ENCODE measurements at regions not wholly inside any gene's neighbourhood (a gene's known extent, or its start where the extent isn't known, plus 50 kb on each side); places are given as distances from the start of the nearest gene placed in this dataset.

DNA sequence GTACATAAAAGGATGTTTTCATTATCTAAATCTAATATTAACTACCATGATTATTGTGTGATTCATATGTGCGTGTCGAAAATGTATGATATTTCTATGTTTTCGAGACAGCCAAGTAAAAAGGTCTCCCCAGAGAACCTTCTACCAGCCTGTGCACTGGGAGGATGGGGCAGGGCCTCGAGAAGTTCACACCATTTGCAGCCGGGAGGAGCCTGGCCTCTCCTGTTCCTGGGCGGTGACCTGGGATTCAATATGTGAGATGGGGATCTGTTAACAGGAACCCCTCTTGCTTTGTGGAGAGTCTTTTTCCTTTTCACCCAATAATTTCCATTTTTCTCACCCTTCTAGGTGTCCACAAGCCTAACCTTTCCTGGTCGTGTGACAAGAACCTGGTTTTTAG, 189.3 kb downstream of the IPO8 start:
- DNase-seq: no peak

DNA sequence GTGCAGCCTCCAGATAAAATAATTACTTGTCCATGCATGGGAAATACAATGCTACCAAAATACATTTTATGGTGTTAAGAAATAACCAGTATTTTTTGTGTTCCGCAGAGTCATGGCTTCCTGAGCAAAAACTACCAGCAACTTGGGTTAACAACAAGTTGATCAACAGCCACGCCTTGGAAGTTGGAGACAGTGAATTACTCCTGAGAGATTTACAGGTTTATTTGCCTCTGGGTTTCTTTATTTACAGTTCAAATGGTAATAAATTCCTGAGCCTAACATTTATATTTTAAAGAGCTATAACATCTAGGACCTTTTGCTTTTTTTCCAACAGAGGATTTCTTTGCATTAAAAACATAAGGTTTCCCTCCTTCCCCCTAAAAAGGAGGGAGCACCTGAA, 194.0 kb downstream of the IPO8 start:
- DNase-seq: no peak

DNA sequence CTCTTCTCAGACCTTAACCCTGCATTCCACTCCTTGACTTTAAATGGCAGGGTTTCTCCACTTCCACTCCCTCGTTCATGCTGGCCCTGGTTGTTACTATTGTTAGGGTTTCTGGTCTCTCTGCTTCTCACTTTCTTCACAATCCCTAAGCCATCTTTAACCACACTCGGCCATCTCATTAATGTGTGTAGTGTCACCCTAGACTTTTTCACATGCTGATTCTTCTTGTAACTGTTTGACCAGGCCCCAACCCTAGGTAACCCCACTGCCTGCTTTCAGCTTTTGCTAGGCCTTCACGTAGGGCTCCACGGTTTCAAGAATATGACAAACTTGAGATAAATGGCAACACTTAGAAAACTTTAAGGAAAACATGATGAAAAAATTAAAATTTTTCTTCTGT, 195.1 kb downstream of the IPO8 start:
- DNase-seq: no peak

DNA sequence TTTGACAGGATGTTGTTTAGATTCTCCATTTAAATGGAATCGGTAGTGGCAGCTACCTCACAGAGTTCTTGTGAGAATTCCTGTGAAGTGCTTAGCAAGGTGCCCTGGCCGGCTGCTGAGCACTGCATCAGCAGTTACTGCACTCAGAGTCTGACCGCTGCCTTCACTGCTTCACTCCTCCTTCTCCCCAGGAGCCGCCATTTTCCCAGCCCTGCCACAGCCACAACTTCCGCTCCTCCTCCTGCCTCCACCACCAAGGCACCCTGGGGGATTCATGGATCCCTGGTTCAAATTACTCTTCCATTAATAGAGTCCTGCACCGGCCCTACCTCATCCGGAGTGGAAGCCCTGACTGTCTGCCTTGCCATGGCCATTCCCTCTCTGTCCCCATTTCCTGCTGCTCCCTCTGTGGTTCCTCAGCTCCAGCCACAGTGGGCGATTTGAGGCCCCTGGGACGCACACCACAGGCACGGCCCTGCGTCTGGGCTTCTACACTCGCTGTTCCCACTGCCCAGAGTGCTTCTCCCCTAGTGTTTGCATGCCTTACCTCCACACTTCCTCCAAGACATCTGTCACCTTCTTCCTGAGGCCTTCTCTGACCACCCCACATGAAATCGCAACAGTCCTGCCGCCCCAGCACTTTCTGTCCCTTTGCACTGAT, 210.3 kb downstream of the IPO8 start:
- no peak for DNase-seq

DNA sequence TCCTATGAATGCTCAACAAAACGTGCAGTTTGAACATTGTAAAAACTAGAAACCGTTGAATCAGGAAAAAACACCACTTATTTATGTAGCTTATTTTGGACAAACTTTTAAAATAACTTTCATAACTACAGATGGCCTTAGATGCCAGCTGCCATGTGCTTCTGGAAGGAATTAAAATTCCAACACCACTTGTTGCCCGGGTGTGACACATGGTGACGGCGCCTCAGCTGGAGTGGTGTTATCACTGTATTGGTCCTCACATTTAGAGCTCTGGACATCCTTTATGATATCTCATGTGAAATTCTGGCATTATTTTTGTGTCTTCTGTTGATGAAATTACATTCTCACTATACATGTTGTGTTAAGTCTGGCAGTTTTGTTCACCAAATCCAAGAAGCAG, 211.0 kb downstream of the IPO8 start:
- DNase-seq: no peak

DNA sequence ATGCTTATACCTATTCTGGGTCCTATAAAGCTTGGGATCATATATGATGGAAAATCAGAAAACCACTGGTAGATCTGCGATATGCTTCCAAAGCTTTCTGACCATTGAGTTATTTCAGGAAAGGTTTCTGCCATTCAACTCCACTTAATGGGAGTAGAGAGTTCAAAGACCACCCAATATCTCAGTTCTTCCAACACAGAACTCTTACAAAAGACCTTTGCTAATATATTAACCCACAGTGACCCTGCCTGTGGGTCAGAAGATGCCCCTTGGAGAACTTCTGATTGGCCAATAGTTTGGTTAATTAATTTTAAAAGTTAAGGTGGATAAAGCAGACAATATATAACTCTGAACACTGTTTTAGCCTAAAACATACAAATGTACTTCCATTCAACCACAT, 213.0 kb downstream of the IPO8 start:
- no peak for DNase-seq

DNA sequence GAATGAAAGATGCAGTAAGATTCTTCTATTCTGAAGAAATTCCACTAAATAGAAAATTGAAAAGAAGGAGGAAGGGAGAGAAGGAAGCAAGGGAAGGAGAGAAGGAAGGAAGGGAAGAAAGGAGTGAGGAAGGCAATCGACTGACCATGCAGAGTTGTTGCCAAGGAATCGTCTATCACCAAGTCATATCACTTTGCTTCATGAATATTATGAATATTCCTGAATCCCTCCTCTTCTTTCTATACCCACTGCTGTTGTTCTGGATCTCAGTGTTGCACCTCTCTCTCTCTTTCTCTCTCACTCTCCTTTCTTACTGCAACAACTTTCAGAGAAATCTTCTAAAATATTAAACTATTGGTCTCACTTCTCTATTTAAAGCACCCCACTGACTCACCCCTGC, 222.4 kb downstream of the IPO8 start:
- DNase-seq: no peak

DNA sequence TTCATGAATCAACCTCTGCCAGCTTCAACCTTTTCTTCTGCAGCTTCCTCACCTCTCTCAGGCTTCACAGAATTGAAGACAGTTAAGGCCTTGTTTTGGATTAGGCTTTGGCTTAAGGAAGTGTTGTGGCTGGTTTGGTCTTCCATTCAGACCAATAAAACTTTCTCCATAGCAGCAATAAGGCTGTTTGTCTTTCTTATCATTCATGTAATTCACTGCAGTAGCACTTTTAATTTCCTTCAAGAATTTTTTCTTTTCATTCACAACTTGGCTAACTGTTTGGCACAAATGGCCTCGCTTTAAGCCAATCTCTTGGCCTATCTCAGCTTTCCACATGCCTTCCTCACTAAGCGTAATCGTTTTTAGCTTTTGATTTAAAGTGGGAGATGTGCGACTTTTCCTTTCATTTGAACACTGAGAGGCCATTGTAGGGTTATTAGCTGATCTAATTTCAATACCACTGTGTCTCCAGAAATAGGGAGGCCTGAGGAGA, 229.5 kb downstream of the IPO8 start:
- DNase-seq: no peak

DNA sequence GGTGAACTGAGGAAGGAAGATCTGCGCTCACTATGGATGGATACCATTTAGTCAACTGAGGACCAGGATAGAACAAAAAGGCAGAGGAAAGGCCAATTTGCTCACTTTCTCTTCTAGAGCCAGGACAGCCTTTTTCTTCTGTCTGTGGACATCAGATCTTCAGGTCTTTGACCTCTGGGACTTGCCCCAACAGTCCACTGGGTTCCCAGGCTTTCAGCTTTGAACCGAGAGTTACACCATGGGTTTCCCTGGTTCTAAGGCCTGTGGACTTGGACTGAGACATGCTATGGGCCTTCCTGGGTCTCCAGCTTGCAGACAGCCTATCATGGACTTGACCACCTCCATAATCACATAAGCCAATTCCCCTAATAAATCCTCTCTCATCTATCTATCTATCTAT, 232.0 kb downstream of the IPO8 start:
- DNase-seq: no peak

DNA sequence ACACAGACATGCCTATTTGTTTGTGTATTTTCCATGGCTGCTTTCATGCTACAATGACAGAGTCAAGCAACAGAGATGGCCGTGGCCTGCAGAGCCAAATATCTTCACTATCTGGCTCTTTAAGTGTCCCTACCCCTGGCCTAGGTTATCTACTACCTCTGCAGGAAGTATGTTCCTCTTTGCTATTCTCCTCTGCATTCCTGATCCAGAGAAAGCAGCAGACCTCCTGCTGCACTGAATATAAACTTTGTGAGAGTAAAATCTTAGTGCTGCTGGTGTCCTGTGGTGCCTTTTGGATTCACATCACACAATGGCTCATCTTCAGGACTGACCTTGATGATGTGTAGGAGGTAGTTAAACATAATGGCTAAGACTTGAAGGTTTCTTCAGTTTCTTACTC, 233.4 kb downstream of the IPO8 start:
- DNase-seq: no peak

DNA sequence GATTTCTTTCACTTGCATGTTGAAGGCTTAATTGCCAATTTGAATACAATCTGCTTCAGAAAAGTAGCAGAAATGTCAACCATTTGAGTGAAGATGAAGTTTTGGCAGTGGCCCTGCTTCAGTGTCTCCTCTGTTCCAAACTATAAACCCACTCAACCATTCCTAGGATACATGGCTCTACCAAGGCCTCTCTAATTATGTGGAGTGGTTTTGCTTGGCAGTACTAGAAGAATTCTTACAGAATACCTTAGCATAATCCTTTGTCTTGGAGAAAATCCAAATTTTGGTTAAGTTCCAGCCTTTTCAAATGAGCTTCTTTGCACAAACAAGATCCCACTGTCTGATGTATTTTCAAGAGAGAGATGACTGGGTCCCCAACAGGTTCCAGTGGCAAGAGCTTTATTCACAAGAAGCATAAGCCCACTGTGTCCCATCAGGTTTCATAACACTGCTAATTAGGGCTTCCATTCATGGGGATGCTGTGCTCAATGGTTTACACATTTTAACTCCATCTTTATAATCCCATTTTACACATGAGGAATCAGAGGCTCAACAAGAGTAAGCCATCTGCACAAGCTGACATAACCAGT, 234.5 kb downstream of the IPO8 start:
- DNase-seq: no peak

DNA sequence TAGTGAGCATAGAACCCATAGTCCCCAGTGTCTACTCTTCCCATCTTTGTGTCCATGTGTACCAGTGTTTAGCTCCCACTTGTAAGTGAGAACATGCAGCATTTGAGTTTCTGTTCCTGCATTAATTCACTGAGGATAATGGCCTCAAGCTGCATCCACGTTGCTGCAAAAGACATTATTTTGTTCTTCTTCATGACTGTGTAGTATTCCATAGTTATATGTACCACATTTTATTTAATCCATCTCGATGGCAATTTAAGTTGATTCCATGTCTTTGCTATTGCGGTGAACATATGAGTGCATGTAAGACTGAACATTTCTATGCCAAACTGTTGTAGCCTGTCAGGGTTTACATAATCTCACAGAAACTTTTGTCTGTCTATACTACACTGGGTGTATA, 237.2 kb downstream of the IPO8 start:
- no peak for DNase-seq

DNA sequence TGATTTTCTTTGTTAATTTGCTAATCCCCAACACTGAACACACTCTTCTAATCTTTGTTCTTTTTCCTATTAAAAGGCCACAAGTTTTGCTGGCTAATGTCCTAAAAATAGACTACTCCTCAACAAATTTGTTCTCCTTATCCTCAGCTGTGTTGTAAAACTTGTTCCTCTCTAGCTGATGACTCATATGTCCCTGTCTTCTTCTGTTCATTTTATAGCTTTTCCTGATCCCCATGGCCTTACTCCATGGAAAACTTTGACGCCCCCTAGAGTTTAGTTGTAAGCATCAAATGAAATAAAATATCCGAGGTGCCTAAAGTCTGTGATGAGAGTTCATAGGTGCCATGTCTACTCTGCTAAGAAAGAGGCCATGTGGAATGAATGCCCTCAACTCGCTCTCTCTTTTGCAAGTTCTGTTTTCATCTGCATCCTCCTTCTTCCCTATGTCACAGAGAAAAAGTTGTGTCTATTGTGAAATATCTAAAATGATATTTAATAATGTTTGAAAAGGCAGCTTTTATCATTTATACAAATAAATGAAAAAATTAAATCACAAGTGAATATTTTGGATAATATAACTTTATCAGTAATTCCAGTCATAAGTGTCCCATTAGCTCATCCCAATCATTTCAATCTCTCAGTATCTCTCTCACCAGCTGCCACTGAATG, 237.9 kb downstream of the IPO8 start:
- DNase-seq: peak in 1 of 4 experiments; percentile 2

DNA sequence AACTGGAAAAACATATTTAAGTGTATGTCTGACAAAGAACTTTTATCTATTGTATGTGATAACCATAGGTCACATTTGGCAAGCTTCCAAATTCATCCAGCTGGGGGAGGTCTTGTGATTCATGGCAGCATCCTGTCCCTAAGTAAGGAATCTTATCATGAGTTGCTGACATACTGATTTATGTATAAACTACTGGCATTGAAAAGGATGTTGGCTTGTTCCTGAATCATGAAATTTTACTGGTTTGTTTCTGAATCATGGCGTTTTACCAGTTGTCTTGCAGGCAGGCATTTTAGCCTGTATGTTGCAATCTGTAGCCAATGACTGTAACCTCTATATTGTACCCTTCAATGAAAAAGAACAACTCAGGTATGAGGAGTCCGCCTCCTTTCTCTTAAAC, 244.8 kb downstream of the IPO8 start:
- no peak for DNase-seq

DNA sequence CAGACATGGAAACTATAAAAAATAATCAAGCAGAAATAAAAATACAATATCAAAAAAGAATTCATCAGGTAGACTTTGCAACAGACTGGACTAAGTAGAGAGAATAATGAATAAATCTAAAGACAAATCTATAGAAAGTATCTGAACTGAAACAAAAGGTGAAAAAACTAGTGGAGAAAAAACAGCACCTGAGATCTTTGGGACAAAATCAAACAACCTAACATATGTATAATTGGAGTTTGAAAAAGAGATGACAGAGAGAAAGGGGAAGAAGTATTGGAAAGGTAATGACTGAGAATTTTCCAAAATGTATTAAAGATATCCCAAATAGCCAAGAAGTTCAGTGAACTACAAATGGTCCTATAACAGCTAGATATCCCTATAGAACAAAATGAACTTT, 245.4 kb downstream of the IPO8 start:
- DNase-seq: no peak

DNA sequence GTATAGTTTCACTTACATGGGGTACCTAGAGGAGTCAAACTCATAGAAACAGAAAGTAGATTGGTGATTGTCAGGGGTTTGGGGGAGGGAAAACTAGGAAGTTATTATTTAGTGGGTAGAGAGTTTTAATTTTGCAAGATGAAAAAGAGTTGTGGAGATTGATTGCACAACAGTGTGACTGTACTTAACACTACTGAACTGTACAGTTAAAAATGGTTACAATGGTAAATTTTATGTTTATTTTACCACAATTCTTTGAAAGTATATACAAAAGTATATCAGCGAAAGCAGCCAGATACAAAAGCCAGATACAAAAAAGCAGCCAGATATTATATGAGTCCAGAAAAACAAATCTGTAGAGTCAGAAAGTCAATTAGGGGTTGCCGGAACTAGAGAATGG, 247.6 kb downstream of the IPO8 start:
- no peak for DNase-seq

DNA sequence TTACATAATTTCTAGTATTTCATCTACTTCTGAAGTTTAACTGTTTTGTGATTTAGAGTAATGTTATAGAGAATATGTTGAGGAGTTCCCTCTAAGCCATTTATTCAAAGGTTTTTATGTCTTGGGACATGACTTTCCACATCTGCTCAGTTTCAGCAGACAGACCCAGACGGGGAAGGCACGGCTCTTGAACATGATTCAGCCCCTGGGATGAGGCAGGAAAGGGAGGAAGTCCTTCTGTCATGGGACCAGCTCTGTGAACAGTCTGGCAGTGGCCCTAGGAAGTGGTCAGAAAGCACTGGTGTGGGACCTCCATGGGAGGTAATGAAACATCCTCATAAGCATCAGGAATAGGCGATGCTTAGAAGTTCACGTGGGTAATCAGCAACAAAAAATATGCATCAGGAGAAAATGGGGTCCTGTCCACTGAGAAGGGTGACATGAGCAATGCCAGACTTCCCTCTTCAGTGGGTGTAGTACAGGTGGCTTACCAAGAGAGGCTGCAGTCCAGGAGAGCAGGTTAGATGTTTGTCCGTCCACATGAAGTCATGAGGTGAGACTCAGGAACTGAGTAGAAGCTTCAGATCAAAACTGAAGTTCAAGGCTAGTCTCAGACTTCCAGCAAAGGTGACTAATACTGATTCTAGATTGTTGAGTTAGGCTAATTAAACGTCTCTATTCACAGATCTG, 248.5 kb downstream of the IPO8 start:
- no peak for DNase-seq

DNA sequence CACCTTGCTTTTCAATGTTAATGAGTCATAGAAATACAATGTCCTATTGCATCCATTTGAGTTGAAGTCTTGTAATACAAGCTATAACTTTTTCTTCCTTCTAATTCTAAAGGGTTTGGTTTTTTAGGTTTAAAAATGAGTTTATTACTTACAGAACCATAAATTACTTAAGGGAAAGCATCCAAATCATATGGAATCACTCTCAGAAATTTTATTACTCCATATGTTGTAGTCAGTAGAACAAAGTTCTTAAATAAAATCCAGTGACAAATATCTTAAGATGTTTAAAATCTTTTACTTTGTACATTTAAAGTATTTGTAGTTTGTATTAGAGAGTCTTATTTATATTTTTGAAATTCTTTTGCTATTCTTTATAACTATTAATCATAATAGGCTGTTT, 253.2 kb downstream of the IPO8 start:
- DNase-seq: no peak

DNA sequence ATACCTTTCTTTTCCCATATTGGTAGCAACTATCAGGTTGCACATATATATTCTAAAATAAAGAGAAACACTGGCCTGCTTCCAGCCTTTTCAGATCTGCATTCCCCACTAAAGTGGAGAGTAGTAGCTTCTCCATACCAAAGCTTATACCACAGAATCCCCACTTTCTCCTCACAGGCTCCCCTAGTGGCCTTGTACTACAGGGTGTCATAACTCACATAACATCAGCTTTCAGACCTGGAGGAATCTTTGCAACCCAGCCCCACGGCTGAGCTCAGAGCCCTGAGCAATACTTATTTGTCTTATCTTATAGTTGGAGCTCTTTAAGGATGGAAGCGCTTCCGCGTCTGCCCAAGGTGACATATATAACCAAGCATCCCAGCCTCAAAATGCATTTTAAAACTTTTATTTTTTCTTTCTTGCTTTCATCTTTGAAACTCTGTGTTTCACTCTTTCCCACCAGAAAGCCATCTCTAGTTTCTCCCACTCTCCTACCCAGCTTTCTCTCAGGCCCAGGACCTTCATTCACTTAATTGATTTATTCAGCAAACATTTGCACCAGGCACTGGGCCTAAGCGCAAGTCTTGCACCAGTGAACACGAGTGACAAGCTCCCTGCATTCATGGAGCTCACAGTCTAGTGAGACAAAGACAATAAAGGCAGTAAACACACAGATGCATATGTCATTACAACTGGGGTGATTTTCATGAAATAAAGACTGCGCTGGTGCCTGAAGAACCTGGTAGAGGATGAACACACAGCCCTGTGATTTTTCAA, 254.7 kb downstream of the IPO8 start:
- no peak for DNase-seq

DNA sequence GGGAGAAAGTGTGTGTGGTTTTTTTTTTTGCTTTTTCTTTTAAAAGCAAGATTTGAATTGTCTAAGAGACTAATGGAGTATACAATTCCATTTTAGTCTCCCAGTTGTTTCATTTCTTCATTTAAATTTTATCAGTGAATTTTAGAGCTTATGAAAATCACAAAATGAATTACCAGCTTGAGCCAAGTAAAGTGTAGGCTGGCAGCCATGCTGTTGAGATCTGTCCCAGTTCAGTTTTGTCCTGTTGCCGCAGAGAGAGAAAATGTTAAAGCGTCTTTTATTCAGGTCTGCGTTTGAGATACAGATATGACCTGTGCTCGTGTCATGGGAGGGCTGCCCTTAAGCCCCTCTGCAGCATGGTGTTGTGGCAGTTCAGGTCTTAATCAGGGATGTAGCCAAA, 256.5 kb downstream of the IPO8 start:
- no peak for DNase-seq

DNA sequence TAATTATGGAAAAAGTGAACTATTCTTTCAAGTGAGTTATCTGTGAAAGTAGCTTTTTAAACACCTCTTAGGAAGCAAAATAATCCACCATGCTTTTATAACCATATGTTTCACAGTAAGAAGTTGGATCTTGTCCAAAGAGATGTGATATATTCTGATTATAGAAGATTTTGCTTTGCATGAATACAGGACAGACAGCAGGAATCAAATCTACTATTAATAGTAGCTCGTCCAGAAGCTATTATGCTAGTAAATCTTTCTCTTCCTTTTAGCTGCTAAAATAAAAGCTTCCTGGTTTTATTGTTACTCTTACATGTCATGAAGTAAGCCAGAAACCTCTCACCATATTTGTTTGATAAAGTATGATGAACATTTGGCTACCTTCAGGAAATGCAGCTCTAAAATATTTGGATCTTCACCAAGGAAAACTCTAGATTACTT, 257.0 kb downstream of the IPO8 start:
- no peak for DNase-seq

DNA sequence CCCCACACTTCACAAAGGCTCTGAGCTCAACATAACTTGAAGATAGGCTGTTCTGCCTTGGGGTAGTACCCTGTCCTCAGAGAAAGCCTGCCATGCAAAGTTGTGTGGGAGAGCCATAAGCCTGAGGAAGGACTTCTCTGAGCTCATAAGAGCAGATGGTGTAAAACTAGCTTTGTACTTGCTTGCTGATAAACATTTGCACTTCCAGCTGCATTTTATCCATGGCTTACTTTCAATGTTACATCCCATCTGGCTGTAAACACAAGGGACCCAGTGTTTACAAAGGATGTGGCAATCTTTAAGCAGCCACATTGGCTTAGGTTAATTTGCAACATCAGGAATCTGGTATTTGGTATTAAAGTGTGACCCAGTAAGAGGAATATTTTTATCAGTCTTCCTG, 258.1 kb downstream of the IPO8 start:
- no peak for DNase-seq

DNA sequence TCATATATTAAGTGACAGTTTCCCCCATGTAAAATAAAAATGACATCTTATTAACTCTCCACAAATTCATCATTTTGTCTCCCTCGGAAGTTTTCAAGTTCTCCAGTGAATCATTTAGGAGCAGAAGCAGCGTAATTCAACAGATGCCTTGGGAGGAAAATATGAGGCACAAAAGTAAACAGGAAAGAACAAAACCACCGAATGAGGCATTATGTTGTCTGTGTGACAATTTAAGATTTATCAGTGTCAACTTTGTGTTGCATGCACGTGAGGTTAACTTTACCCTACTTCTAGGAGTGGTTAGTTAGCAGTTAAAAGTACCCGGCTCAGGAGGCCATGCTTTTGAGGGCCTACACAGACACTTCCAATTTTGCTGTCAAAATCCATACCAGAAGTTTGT, 258.6 kb downstream of the IPO8 start:
- no peak for DNase-seq
